HCT116 (cell line): ENCODE measurements at regions not wholly inside any gene's neighbourhood (a gene's known extent, or its start where the extent isn't known, plus 50 kb on each side); places are given as distances from the start of the nearest gene placed in this dataset.

Source experiments
- ATAC-seq: fragments of 200-7000 bp; cut with Tn5 transposase; 2 replicates; pipeline ENCODE4 v1.9.1; 2020; ENCODE audit warnings: mild to moderate bottlenecking, moderate library complexity
- BruUV-seq: library from RNA; stranded (reverse); fragments of 400-500 nt; replicated peaks from 2 replicates; lab custom pipeline; 2021; lab: Mats Ljungman, UMichigan
- CTCF ChIA-PET: fragments of 300-600 bp; sonication (Branson Sonifier 250); formaldehyde crosslinking; loops from one replicate; lab custom pipeline; 2021; ENCODE audit warnings: antibody characterized with exemption; lab: Charles Lee
- POLR2A ChIA-PET: fragments of 300-600, 350-600 bp; sonication (Branson Sonifier 250); formaldehyde crosslinking; loops from one replicate; lab custom pipeline; 2021; ENCODE audit warnings: antibody characterized with exemption; lab: Charles Lee
- RAD21 ChIA-PET, 2 experiments: fragments of 300-600 bp; sonication (Branson Sonifier 250); formaldehyde crosslinking; loops; one replicate each; lab custom pipeline; 2023; ENCODE audit warnings: low total read pairs in 2 of 2; ENCODE audit not compliant: uncharacterized antibody in 2 of 2, unreplicated experiment in 2 of 2, low non-redundant PET in 1 of 2; lab: Charles Lee
- DNase-seq: peaks from one replicate; pipeline ENCODE4 v3.0.0-alpha.2; 2010; ENCODE audit warnings: low read depth, low spot score
- H2AFZ ChIP-seq: fragments of 200-600 bp; shearing (Covaris generic), sonication (generic); 2 replicates; pipeline ENCODE4 v1.6.1; 2017; ENCODE audit warnings: low read depth, mixed run types, mixed read lengths, antibody characterized with exemption, low read length; ENCODE audit not compliant: poor library complexity, severe bottlenecking
- H3K27ac ChIP-seq: 2 replicates; pipeline ENCODE4 v1.5.1; 2012; ENCODE audit warnings: low read depth, low read length
- H3K27me3 ChIP-seq: fragments of 200-600 bp; sonication (generic); 2 replicates; pipeline ENCODE4 v1.6.1; 2016; ENCODE audit warnings: mixed run types, low read length, mixed read lengths; ENCODE audit not compliant: insufficient read depth
- H3K36me3 ChIP-seq, 2 experiments: fragments of 200-500 bp in 1 of 2; fragments of 200-600 bp in 1 of 2; sonication (Bioruptor generic) in 1 of 2; sonication (generic) in 1 of 2; 2 replicates each; pipeline versions ENCODE4 v1.5.1 to v1.6.1; 2014 to 2016; ENCODE audit warnings: low read length in 2 of 2, inconsistent platforms in 1 of 2, mixed read lengths in 1 of 2, mixed run types in 1 of 2; ENCODE audit not compliant: insufficient read depth in 2 of 2, control insufficient read depth in 1 of 2
- H3K4me1 ChIP-seq, 2 experiments: fragments of 200-600 bp in 1 of 2; sonication (generic) in 1 of 2; 2 replicates each; pipeline versions ENCODE4 v1.5.1 to v1.6.1; 2012 to 2017; ENCODE audit warnings: low read length in 2 of 2, inconsistent platforms in 1 of 2, mild to moderate bottlenecking in 1 of 2, mixed read lengths in 1 of 2, mixed run types in 1 of 2, moderate library complexity in 1 of 2; ENCODE audit not compliant: insufficient read depth in 2 of 2, control insufficient read depth in 1 of 2
- H3K4me2 ChIP-seq: fragments of 200-600 bp; sonication (generic); 2 replicates; pipeline ENCODE4 v1.6.1; 2017; ENCODE audit warnings: mixed run types, low read length, mixed read lengths
- H3K4me3 ChIP-seq, 2 experiments: fragments of 200-600 bp in 1 of 2; sonication (generic) in 1 of 2; replicated peaks in 1 of 2; 2 replicates each; pipeline ENCODE4 v1.5.1; 2011 to 2016; ENCODE audit warnings: low read length in 2 of 2, control low read depth in 1 of 2, low read depth in 1 of 2, mild to moderate bottlenecking in 1 of 2, mixed read lengths in 1 of 2, mixed run types in 1 of 2
- H3K79me2 ChIP-seq: fragments of 200-600 bp; sonication (generic); 2 replicates; pipeline ENCODE4 v1.6.1; 2017; ENCODE audit warnings: mild to moderate bottlenecking, mixed run types, low read length, moderate library complexity, mixed read lengths; ENCODE audit not compliant: insufficient read depth
- H3K9ac ChIP-seq: fragments of 200-600 bp; sonication (generic); 2 replicates; pipeline ENCODE4 v1.6.1; 2016; ENCODE audit warnings: low read length, mixed read lengths
- H3K9me2 ChIP-seq: fragments of 200-600 bp; sonication (generic), shearing (Covaris generic); 2 replicates; pipeline ENCODE4 v1.6.1; 2017; ENCODE audit warnings: mixed run types, mild to moderate bottlenecking, moderate library complexity; ENCODE audit not compliant: insufficient read depth
- H3K9me3 ChIP-seq, 2 experiments: fragments of 200-500 bp in 1 of 2; fragments of 200-600 bp in 1 of 2; sonication (Bioruptor generic) in 1 of 2; sonication (generic) in 1 of 2; 2 replicates each; pipeline ENCODE4 v1.6.1; 2014 to 2017; ENCODE audit warnings: low read length in 2 of 2, mixed read lengths in 2 of 2, inconsistent platforms in 1 of 2, low read depth in 1 of 2, mild to moderate bottlenecking in 1 of 2, mixed run types in 1 of 2, moderate library complexity in 1 of 2; ENCODE audit not compliant: control insufficient read depth in 1 of 2, insufficient read depth in 1 of 2
- H4K20me1 ChIP-seq: fragments of 200-600 bp; sonication (generic), shearing (Covaris generic); 2 replicates; pipeline ENCODE4 v1.6.1; 2017; ENCODE audit warnings: mixed run types, mild to moderate bottlenecking, moderate library complexity; ENCODE audit not compliant: insufficient read depth
- CEBPB ChIP-seq: IDR thresholded peaks from 2 replicates; pipeline ENCODE4 v1.6.1; 2012; ENCODE audit warnings: low read depth
- CTCF ChIP-seq, 3 experiments: fragments of 200-600 bp in 1 of 3; sonication (generic) in 1 of 3; IDR thresholded peaks in 2 of 3; conservative IDR thresholded peaks in 1 of 3; 2 replicates each; pipeline ENCODE4 v1.5.1; 2012 to 2017; ENCODE audit warnings: low read depth in 2 of 3, low read length in 2 of 3, antibody characterized with exemption in 1 of 3, borderline replicate concordance in 1 of 3, control low read depth in 1 of 3, mild to moderate bottlenecking in 1 of 3, mixed read lengths in 1 of 3, mixed run types in 1 of 3, moderate library complexity in 1 of 3; ENCODE audit not compliant: insufficient read depth in 1 of 3
- ELF1 ChIP-seq: IDR thresholded peaks from 2 replicates; pipeline ENCODE4 v1.6.1; 2012; ENCODE audit warnings: low read depth, borderline replicate concordance
- EZH2 ChIP-seq: fragments of 200-600 bp; sonication (generic); IDR thresholded peaks from 2 replicates; pipeline ENCODE4 v1.6.1; 2017; ENCODE audit warnings: antibody characterized with exemption, mixed run types
- FOSL1 ChIP-seq: IDR thresholded peaks from 2 replicates; pipeline ENCODE4 v1.6.1; 2012; ENCODE audit warnings: low read depth
- JUND ChIP-seq: IDR thresholded peaks from 2 replicates; pipeline ENCODE4 v1.6.1; 2012
- POLR2A ChIP-seq: IDR thresholded peaks from 2 replicates; pipeline ENCODE4 v1.7.0; 2011; ENCODE audit warnings: borderline replicate concordance; ENCODE audit not compliant: insufficient read depth, insufficient read length; ENCODE audit errors: extremely low read depth
- POLR2AphosphoS5 ChIP-seq: IDR thresholded peaks from 2 replicates; pipeline ENCODE4 v1.6.1; 2011; ENCODE audit warnings: mild to moderate bottlenecking, low read depth, low read length, moderate library complexity
- RAD21 ChIP-seq: IDR thresholded peaks from 2 replicates; pipeline ENCODE4 v1.6.1; 2012; ENCODE audit warnings: low read depth, mild to moderate bottlenecking
- REST ChIP-seq: IDR thresholded peaks from 2 replicates; pipeline ENCODE4 v1.6.1; 2012; ENCODE audit warnings: low read depth
- SIN3A ChIP-seq: IDR thresholded peaks from 2 replicates; pipeline ENCODE4 v1.6.1; 2012; ENCODE audit warnings: low read depth
- SP1 ChIP-seq: IDR thresholded peaks from 2 replicates; pipeline ENCODE4 v1.6.1; 2012; ENCODE audit warnings: low read depth
- SRF ChIP-seq: IDR thresholded peaks from 2 replicates; pipeline ENCODE4 v1.6.1; 2012; ENCODE audit warnings: low read depth
- TCF7L2 ChIP-seq: IDR thresholded peaks from 2 replicates; pipeline ENCODE4 v1.7.0; 2011; ENCODE audit warnings: borderline replicate concordance, inconsistent platforms; ENCODE audit not compliant: insufficient read depth, insufficient read length; ENCODE audit errors: extremely low read depth
- YY1 ChIP-seq: IDR thresholded peaks from 2 replicates; pipeline ENCODE4 v1.6.1; 2011; ENCODE audit warnings: low read length, low read depth, moderate library complexity, mild to moderate bottlenecking; ENCODE audit not compliant: insufficient replicate concordance; ENCODE audit errors: extremely low read depth
- ZBTB33 ChIP-seq: IDR thresholded peaks from 2 replicates; pipeline ENCODE4 v1.6.1; 2011; ENCODE audit warnings: mild to moderate bottlenecking, low read length, moderate library complexity; ENCODE audit not compliant: insufficient replicate concordance; ENCODE audit errors: extremely low read depth
- ZNF274 ChIP-seq: fragments of 200-500 bp; sonication (Bioruptor generic); IDR thresholded peaks from 2 replicates; pipeline ENCODE4 v1.6.1; 2014; ENCODE audit warnings: mild to moderate bottlenecking, low read depth, low read length, inconsistent platforms
- intact Hi-C: fragments of 100-400 bp; cut with micrococcal nuclease; formaldehyde crosslinking; loops from 2 replicates; pipeline ENCODE4 v1.10.0; 2022
- TF ChIP-seq, protein P1 (sequence below): IDR thresholded peaks from 2 replicates; pipeline ENCODE4 v1.6.1; 2012

GRCh38 chr16:50451951-50452508, 83.2 kb upstream of the BRD7 start:
- no peaks in the 10 kb centered on the region for H3K36me3 ChIP-seq
- POLR2A ChIA-PET = no interaction called here
- CTCF ChIA-PET = no interaction called here
- intact Hi-C loops = no loop called here
- H3K4me3 ChIP-seq = no peak overlapping the region
- RAD21 ChIA-PET = no interaction called here
- H3K9me3 ChIP-seq = no peaks in the 10 kb centered on the region
- no peak overlapping the region for H3K27ac ChIP-seq
- H2AFZ ChIP-seq = no peak overlapping the region
- TF ChIP-seq ZNF274 (no peak), SIN3A (no peak), SRF (no peak), YY1 (no peak), EZH2 (no peak), CTCF (IDR thresholded peaks at IDR 0.05 in 2 of 3, conservative IDR thresholded peaks at IDR 0.05 in 1 of 3; ENCODE audit: borderline replicate concordance in 1 of 3, insufficient read depth in 1 of 3, low read depth in 2 of 3, low read length in 2 of 3) (no peak), RAD21 (no peak), REST (no peak), FOSL1 (no peak), POLR2A (no peak), TCF7L2 (no peak), JUND (no peak), ELF1 (no peak), SP1 (no peak), ZBTB33 (no peak), POLR2AphosphoS5 (no peak), CEBPB (no peak)
- TF ChIP-seq, protein P1, sequence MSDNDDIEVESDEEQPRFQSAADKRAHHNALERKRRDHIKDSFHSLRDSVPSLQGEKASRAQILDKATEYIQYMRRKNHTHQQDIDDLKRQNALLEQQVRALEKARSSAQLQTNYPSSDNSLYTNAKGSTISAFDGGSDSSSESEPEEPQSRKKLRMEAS = no peak
- no peaks in the 10 kb centered on the region for H3K4me1 ChIP-seq
- H3K4me2 ChIP-seq = no peak overlapping the region
- no peak for ATAC-seq
- no peaks in the 10 kb centered on the region for H3K79me2 ChIP-seq
- BruUV-seq = no TSS peak
- no peaks in the 10 kb centered on the region for H3K9me2 ChIP-seq
- H4K20me1 ChIP-seq = no peaks in the 10 kb centered on the region
- DNase-seq = no peak
- no peak overlapping the region for H3K9ac ChIP-seq
- H3K27me3 ChIP-seq = peaks cover 8% of the 10 kb centered on the region; the same call in 1 of the 2 replicates
